T-helper 22 cell (primary cell): ENCODE measurements at regions not wholly inside any gene's neighbourhood (a gene's known extent, or its start where the extent isn't known, plus 50 kb on each side); places are given as distances from the start of the nearest gene placed in this dataset.
"Not testable (repeated sequence)": the region's sequence is repeated elsewhere in the genome, so short reads cannot be mapped to it uniquely, and the experiment has no call there.

ENCODE experiments used
- DNase-seq: peaks from one replicate; pipeline ENCODE4 v3.0.0-alpha.2; 2020; ENCODE audit warnings: low read depth

DNA sequence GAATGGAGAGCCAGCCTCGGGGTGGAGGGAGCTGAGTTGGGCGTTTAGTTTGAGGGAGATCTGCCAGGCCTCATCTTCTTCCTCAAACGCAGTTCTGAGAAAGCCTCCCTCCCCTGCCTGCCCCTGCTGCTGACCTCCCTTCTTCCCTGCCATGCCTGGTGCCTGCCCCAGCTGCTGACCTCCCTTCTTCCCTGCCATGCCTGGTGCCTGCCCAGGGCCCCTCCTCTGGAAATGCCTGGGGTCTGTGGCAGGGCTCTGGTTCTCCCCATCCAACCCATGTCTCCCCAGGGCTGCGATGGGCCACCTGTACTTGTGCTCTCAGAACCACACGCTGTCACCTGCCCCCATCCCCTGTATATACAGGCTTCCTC, 114.6 kb downstream of the VEGFA start:
- DNase-seq: no peak

DNA sequence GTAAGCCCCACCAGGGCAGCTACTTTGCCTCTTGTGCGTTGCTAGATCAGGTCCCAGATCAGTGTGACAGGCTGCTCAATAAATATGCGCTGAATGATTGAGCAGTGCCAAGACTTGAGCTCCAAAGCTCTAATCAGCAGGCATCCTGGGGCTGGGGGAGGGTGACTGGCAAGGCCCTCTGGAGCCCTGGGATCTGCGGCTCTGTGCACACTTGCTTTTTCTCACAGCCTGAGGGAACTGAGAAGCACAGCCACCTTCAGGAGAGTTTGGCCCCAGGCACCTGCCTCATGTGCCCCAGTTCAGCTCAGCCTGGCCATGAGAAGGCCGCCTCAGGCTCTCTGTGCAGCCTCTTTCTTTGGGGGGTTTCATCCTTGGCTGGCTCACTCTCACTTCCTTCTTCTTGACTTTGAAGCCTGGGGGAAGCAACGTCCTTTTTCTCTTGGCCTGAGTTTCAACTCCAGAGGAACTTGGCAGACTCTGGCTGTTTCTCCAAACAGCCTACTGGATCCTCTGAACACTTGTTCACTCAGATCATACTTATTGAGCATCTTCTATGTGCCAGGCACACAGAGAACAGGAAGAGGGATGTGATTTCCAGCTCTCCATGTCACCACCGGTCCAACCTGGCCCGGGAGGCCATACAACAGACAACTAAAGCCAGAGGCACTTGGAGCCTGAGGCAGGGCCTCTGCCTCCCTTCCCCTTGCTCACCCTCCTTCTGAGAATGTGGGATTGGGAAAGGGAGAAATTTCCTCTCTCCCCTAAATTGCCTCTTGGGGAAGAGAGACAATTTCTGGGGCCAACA, 114.0 kb downstream of the VEGFA start:
- no peak for DNase-seq

DNA sequence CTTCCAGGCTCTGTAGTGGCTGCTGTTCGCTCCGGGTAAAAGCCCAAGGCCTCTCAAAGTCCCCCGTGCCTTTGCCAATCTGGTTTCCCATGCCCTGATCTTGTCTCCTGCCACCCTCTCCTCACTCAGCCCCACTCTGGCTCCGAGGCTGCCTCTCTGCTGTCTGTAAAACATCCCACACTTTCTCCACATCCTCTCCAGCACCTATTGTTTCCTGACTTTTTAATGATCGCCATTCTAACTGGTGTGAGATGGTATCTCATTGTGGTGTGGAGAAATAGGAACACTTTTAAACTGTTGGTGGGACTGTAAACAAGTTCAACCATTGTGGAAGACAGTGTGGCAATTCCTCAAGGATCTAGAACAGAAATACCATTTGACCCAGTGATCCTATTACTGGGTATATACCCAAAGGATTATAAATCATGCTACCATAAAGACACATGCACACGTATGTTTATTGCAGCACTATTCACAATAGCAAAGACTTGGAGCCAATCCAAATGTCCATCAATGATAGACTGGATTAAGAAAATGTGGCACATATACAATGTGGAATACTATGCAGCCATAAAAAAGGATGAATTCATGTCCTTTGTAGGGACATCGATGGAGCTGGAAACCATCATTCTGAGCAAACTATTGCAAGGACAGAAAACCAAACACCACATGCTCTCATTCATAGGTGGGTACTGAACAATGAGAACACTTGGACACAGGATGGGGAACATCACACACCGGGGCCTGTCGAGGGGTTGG, 112.9 kb downstream of the VEGFA start:
- not testable (repeated sequence) for DNase-seq

DNA sequence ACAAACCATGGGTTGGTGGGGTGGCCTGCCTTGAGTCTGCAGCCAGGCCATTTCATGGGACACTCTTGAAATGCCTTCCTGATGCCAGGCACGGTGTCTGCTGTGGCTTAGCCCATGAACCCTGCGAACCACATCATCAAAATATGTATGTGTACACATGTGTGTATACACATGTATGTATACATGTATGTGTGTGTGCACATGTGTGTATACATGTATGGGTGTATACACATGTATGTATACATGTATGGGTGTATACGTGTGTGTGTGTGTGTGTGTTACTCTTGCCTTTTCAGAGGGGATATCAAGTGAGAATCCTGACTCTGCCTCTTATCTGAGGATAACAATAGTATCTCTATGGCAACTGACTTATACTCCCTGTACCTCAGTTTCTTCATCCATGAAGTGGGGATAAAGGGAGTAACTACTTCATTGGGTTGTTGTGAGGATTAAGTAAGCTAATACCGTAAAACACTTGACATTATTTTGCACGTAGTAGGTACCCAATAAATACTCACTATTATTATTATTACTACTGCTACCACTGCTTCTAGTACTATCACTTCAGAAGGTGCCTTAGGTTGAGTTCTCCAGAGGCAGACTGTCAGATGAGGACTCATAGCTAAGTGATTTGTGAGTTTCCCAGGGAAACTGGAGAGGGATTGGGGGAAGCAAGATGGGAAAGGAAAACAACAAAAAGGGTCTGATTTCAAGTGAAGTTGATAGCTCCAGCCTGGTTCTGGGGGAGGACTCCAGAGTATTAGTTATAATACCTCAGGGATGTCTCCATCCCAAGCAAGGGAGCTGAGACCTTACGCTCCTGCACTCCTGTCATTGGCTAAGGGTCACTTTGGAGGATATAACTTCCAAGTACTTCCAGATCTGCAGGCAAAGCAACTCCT, 110.5 kb downstream of the VEGFA start:
- DNase-seq: no peak

DNA sequence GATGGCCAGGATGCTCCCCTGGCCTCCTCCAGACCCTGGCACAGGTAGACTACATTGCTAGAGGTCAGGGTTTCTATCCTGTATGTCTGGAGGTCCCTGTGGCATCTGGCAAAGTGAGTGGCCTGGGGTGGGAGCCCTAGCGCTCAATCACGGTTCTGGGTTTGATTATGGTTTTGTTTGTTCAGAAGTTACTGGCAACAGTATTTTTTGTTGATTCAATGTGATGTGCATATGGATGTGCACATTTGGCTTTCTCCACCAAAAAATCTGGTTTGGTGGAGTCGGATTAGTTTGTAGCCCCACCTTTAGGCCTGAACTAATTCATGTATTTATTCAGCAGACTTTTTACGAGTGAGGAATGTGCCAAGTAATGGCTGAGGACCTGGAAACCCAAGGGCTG, 109.7 kb downstream of the VEGFA start:
- no peak for DNase-seq

GRCh38 chr6:43878823-43879495, 108.9 kb downstream of the VEGFA start:
- DNase-seq: no peak

GRCh38 chr6:43878127-43878634, 108.2 kb downstream of the VEGFA start:
- DNase-seq: no peak

- no peak for DNase-seq
Measured at GRCh38 chr6:43877463-43878126, 107.6 kb downstream of the VEGFA start.

GRCh38 chr6:43877036-43877435, 107.0 kb downstream of the VEGFA start:
- no peak for DNase-seq

DNA sequence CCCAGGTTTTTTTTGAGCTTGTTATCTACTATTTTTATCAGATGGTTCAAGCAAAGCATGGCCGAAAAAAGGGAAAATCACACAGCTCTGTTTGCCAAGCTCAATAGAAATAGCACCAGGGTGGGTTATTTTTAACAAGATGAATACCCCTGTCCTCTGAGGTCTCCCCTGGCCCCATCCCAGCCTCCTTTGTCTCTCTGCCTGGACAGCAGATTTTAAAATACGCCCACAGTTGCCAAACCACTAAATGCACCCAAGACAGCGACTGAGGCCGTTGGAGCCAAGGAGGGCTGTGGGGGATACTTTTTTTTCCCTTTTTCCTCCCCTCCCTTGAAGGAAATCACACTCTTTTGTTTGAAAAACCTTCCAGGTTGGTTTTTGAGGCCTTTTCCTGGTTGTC, 106.6 kb downstream of the VEGFA start:
- DNase-seq: no peak

GRCh38 chr6:43875849-43876572, 106.0 kb downstream of the VEGFA start:
- no peak for DNase-seq

GRCh38 chr6:43874814-43875590, 105.0 kb downstream of the VEGFA start:
- no peak for DNase-seq

GRCh38 chr6:43873806-43874714, 104.0 kb downstream of the VEGFA start:
- DNase-seq: no peak

- no peak for DNase-seq
Measured at GRCh38 chr6:43871933-43872332, 101.9 kb downstream of the VEGFA start.

DNA sequence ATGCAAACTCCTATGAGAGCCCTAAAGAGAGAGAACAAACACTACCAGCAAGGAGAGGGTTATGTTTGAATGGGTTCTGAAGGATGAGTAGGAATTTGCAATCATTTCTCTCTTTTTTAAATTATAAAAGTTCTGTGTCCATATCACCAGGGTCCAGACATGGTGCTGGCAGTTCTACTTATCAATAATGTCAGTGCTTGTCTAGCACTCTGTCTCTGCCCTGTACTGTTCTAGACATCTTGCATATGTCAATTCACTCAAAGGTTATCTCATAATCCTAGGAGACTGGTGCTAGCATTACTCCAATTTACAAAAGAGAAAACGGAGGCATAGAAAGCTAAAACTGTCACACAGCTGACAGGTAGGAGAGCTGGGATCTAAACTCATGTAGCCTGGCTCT, 101.3 kb downstream of the VEGFA start:
- no peak for DNase-seq

DNA sequence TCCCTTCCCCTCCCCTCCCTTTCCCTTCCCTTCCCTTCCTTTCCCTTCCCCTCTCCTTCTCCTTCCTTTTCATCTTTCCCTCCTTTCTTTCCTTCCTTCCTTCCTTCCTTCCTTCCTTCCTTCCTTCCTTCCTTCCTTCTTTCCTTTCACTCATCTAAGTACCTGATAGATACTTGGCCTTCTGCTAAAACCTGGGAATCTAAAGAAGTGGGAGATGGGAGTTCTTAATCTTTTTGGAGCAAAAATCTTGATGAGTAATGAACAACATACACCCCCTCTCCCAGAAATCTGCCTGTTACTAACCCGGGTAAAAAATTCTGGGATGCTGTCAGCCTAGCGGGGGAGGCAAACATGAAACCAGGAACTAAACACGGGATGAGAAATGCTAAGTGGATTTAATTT, 100.7 kb downstream of the VEGFA start:
- DNase-seq: no peak

- no peak for DNase-seq
Measured at GRCh38 chr6:43869792-43870659, 100.0 kb downstream of the VEGFA start.
